HG03575 (cell line): ENCODE measurements at regions not wholly inside any gene's neighbourhood (a gene's known extent, or its start where the extent isn't known, plus 50 kb on each side); places are given as distances from the start of the nearest gene placed in this dataset.
"Not testable (repeated sequence)": the region's sequence is repeated elsewhere in the genome, so short reads cannot be mapped to it uniquely, and the experiment has no call there.

ENCODE experiments used
- ATAC-seq: cut with Tn5 transposase; IDR thresholded peaks from one replicate; pipeline ENCODE4 v1.9.1; 2021; ENCODE audit not compliant: unreplicated experiment, insufficient number of reproducible peaks, low FRiP score; ENCODE audit errors: extremely low read depth

DNA sequence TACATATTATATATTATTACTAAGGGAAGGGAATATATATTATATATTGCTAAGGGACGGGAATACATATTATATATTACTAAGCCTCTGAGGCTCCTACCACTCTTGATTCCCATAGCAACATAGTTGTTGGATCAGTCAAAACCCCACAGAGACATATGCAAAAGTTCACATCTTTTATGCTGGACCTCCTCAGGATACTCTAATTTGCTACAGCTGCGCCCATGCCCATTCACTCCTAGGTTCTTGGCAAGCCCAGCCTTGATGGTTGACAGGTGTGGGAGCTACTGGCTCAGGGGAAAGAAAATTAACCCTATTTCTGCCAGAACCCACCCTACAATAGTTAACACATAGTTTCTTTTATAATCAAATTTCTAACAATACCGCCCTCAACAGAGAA lies 752.2 kb downstream of the TTLL7 start:
- not testable (repeated sequence) for ATAC-seq

DNA sequence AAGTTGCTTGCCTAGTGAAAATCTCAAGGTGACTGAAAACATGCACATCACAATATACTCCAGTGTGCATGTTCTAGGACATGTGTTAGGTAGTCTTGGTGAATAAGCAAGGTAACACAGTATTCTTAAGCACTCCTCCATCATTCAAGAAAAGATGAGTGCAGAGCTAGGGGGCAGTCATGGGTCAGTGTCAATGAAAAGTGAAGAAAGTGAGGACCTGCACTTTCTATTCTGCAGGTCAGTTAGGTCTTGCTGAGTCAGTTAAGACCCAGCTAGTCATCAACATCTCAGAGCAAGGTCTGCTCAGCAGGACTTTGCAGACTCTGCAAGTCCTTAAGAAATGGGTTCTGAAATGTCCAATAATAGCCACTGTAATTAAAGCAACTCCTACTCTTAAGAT lies 754.1 kb downstream of the TTLL7 start:
- ATAC-seq: not testable (repeated sequence)

DNA sequence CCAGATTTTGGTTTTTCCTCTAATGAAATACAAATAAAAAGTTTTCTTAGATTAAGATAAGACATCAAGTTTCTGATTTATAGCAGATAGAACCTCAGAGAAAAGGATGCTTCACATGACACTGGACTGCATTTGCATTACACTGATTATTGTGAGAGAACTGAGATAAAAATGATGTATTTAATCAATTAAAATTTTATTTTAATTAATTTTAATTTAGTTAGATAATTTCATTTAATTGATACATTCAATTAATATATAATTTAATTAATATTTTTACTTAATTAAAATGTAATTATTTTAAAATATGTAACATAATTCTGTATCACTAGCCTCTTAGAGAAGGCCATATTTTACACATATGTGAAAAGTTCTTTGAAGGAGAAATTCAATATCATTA lies 759.4 kb downstream of the TTLL7 start:
- not testable (repeated sequence) for ATAC-seq

DNA sequence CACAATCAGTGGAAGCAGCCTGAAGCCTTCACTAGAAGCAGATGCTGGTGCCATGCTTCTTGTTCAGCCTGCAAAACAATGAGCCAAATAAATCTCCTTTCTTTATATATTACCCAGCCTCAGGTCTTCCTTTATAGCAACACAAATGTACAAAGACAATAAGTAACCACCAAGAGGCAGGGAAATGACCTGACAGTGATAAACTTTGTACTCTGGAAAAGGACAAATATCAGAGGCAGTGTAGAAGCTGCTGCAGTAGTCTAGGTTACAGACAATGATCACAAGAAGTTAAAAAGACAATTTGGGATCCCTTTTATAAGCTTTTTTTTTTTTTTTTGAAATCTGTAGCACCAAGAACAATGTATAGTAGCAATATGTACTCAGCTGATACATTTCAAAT lies 760.3 kb downstream of the TTLL7 start:
- not testable (repeated sequence) for ATAC-seq

DNA sequence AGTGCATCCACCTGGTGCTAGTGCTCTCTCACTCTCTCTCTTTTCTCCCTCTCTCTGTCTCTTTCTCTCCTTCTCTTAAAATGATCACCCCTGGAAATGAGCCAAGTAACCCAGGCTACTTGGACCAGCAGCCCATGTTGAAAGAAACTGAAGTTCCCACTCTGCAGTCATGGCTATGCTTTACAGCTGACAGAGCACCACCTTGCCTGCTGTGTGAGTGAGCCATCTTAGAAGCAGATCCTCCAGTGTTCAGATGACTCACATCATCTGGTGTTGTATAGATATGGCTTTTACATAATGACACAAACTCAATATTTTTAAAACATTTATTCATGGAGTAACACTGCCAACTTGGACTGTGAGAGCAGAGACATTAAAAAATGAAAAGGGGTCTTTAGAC lies 779.1 kb downstream of the TTLL7 start:
- not testable (repeated sequence) for ATAC-seq

DNA sequence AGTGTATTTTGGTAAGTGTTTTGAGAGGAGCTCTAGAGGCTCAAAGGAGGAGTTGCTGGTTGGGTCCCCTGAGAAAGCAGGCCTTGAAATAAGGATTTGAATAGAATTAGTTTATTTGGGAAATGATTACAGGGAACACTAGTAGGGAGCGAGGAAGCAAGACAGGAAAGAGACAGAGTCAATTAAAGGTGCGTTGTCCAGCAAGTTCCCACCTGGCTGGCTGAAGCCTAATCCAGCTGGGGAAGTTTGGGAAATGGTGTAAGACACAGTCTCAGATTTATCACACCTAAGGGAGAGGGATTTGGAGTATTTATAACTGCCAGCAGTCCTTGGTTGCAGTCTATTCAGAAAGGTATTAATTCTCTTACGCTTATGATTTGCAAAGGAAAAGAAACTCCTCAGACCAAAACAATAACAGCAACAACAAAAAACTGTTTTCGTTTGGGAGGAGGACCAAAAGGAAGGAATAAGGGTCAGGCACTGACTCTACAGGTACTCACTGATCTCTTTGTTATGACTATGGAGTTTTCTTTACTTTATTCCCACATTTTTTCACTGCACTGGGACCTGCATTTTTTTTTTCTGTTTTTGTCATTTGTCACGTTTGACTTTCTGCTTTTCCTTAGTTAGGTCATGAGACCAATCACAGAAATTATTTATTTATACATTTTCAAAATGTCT lies 780.8 kb downstream of the TTLL7 start:
- ATAC-seq: not testable (repeated sequence)

DNA sequence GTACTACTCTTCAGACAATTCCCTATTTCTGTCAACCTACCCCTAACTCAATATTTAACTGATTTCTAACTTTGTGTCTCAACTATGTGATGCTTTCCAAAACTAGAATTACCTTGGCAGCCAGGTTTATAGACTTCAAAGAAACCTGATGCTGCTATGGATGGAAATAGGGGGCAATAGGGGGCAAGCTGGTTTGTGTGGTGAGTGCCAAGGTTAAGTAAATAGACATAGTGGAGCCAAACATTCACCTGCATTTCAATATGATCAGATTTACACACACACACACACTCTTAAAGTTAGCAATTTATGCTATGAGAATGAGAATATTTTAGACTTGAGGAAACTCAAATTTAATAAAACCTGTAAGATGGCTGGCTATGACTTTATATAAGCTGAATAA lies 784.6 kb downstream of the TTLL7 start:
- not testable (repeated sequence) for ATAC-seq

DNA sequence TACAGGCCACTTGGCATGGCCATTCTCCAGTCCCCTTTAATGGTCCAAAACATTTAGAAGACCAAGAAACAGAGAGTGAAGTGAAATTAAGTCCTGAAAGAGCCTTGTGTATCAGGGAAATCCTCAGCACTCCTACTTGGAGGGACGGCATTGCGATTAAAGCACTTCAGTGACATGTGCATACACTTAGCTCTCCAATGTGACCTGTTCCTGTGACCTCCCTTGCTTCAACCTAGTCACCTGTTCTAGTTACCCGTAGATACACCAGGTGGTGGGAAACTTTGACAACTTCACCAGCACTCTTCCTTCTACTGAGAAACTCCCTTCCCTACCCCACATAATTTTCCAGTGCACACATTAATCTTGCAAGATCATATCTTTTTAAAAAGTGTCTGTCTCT lies 785.3 kb downstream of the TTLL7 start:
- not testable (repeated sequence) for ATAC-seq

DNA sequence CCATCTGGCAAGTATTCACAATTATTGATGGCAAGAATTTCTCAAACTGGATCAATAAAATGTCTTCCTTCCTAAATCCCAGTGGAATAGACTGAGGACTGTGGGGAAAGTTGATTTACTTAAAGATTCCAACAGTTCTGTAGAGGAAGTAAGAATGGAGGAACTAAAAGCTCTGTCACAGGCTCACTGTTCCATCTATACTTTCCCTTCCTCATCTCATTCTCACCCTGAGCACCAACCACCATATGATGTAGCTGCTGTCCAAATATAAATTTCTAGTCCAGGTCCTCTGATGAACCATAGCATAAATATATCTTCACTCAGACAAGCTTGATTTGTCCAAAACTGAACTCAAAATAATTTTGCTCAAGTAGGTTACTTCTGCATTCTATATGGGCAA lies 786.9 kb downstream of the TTLL7 start:
- not testable (repeated sequence) for ATAC-seq

DNA sequence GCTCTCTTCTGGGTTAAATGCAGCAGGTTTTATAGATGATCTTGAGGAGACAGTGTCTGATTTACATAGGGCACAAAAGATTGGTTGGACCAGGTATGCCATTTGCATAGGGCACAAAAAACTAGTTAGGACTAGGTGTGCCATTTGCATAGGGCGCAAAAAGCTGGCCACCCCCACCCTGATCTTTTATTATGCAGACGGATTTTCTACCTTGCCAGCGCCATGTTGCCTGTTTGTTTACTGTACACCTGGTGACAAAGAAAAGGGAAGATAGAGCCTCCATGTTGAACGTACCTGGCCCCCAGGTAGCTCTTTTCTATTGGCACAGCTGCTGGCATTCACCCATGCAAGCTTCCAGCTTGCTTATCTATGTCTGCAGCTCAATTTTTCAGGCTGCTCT lies 790.4 kb downstream of the TTLL7 start:
- ATAC-seq: not testable (repeated sequence)

DNA sequence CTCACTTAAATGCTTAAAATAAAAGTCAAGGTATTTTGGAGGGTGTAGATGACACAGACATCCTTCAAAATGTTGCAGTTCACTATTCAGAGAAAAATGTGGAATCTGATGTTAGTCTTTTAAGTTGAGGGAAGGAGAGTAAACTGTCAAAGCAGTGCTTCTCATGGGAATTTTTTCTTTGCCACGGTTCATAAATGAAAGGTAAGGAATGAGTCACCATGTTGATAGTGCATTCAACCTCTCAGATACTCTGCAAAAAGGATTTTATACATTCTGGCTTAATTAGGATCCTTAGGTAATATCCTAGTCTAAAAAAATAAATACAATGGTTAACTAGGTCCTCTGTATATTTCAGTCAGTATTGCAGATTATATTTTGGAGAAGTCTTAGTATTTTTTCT lies 804.3 kb downstream of the TTLL7 start:
- ATAC-seq: not testable (repeated sequence)

DNA sequence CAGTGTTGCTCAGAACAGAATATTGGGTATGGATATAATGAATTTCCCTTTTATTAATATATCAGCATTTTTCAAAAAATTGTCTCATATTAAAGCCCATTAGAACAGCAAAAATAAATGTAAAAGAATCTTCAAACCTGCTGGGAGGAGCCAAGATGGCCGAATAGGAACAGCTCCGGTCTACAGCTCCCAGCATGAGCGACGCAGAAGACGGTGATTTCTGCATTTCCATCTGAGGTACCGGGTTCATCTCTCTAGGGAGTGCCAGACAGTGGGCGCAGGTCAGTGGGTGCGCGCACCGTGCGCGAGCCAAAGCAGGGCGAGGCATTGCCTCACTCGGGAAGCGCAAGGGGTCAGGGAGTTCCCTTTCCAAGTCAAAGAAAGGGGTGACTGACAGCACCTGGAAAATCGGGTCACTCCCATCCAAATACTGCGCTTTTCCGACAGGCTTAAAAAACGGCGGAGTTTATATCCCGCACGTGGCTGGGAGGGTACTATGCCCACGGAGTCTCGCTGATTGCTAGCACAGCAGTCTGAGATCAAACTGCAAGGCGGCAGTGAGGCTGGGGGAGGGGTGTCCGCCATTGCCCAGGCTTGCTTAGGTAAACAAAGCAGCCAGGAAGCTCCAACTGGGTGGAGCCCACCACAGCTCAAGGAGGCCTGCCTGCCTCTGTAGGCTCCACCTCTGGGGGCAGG lies 816.8 kb downstream of the TTLL7 start:
- ATAC-seq: not testable (repeated sequence)

DNA sequence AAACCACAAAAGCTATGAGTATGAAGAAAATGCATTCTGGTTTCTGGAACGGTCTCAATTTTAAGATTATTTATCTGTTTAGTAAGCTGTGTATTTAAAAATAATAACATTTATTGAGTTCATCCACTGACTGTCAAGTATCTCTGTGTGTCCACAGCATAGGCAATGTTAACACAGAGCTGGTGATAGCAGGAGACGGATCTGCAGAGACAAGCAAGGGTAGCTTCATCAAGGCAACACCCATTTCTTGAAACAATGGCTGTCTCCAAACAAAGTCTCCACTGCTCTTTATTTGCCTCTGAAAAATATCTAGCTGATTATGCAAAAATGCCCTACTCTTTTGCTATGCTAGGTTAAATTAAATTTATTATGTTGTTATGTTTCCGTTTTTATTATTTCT lies 818.3 kb downstream of the TTLL7 start:
- ATAC-seq: not testable (repeated sequence)

DNA sequence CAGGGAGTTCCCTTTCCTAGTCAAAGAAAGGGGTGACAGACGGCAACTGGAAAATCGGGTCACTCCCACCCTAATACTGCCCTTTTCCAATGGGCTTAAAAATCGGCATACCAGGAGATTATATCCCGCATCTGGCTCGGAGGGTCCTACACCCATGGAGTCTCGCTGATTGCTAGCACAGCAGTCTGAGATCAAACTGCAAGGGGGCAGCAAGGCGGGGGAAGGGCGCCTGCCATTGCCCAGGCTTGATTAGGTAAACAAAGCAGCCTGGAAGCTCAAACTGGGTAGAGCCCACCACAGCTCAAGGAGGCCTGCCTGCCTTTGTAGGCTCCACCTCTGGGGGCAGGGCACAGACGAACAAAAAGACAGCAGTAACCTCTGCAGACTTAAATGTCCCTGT lies 831.3 kb downstream of the TTLL7 start:
- ATAC-seq: not testable (repeated sequence)

DNA sequence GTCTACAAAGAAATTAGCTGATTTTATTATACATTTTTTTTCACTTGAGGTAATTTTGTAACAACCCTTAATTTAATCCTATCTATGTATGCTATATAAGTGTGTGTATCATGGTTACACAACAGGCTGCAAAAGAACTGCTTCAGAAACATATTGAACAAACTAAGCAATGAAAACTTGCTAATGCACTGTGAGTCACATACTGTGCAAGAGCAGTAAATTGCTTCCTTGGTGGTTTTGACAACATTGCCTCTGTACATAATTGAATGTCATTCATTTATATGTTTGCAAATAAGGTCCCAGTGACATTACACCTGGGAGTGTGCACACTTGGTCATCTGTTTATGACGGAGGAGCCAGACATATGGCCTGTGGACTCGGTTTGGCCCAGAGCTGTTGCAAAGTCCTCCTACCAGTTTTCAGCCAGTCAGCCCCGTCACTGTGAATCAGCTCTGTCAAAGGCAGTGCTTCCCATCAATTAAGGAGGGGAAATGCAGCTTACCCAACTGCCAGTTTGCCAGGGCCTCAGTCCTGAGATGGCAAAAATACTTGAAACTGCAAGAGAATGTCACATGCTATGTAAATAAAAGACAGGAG lies 835.0 kb downstream of the TTLL7 start:
- ATAC-seq: not testable (repeated sequence)

DNA sequence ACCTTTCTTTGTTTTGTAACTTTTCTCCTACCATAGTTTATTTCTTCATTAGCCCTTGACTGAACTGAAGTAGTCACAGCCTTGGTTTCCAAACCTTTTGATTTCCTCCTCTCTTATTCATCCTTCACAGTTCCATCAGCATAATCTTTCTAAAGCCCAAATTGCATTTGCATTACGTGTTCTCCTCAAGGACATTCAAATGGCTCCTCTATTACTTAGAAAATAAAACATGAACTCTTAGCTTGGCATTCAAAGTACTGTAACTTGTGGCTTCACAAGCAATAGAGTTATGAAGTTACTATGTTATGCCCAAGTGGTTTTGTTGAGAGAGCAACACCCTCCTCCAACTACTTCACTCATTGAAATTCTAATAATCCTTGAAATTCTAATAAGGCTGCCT lies 840.0 kb downstream of the TTLL7 start:
- not testable (repeated sequence) for ATAC-seq

DNA sequence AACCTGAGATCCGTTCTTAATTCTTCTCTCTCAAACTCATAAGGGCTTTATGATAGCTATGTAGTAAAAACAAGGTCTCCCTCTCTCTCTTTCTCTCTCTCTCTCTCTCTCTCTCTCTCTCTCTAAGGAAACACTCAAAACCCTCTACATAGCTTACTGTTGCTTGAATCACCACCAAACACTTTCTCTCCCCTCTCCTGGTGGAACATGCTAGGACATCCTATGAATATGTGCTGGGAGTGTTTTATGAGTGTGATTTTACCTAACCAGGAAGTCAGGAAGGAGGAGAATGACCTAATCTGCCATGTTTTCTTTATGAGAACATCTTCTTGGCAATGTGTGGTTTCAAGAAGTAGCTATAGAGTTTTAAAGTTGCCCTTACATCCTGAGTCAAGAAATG lies 844.6 kb downstream of the TTLL7 start:
- not testable (repeated sequence) for ATAC-seq

DNA sequence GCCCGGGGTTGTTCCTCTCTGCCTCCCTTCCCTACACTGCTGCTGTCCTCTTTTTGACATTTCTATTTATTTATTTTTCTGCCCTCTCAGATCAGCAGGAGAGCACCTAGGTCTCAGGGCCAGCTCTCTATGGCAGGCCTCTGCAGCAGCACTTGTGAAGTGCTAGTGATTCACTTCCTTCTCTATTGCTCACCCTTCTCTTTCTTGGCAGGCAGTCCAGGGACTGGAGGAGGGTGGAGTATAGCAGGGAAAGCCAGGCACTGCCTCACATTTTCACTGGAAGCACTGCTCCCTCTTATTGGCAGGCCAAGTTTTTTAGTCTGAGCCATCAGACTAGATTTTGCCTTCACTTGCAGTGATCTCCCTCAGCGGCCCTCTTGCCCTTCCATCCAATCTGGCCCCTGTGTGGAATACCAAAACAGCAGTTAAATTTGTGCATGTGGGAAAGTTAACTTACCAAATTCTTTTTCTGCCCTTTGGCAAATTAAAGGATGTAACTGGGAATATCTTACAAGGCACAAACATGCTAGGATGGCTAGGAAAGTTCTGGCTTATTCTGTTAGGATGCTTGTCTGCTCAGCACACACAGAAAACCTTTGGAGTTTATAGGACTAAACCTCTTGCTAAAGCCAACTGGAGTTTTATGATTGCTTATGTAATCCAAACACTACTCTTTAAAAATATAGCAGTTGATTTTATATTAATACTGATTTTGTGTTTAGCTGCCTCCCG lies 847.6 kb downstream of the TTLL7 start:
- ATAC-seq: not testable (repeated sequence)

DNA sequence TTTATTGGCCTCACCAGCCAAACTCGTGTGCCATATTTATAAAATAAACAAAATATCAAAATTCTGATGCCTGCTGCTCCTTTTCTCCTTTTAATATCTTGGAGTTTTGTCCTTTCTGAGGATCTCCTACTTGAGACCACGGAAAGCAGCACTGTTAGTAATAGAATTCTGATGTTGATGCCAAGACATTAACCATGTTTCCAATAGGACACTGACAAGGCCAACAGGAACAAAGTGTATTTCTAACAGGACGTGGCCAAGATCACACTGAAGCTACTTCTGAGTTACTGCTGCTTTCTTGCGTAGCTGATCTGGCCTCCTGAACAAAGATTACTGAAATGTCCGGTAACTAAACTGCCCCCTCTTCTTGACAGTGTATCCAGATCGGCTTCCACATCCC lies 848.5 kb downstream of the TTLL7 start:
- not testable (repeated sequence) for ATAC-seq
